ENCODE measurements at regions not wholly inside any gene's neighbourhood (a gene's known extent, or its start where the extent isn't known, plus 50 kb on each side); places are given as distances from the start of the nearest gene placed in this dataset.

DNA sequence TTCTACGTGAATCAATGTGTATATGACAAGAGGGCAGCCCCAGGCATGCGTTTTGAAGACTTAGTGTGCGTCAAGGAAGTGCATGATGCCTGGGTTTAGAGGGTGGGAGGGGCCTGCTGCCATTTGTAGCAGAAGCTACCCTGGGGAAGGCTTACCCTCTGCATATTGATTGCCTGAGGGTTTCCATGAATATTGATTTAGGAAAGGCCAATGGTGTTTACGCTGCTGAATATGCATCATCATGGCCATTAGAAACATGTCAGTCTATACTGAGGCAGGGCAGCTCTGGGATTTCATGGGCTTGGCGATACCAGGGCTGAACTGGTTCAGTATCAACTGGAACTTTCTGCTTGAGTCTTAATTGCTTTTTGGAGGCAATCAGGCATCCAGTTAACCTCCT, 259.3 kb downstream of the DCDC2C start:
- TF ChIP-seq, protein P1, sequence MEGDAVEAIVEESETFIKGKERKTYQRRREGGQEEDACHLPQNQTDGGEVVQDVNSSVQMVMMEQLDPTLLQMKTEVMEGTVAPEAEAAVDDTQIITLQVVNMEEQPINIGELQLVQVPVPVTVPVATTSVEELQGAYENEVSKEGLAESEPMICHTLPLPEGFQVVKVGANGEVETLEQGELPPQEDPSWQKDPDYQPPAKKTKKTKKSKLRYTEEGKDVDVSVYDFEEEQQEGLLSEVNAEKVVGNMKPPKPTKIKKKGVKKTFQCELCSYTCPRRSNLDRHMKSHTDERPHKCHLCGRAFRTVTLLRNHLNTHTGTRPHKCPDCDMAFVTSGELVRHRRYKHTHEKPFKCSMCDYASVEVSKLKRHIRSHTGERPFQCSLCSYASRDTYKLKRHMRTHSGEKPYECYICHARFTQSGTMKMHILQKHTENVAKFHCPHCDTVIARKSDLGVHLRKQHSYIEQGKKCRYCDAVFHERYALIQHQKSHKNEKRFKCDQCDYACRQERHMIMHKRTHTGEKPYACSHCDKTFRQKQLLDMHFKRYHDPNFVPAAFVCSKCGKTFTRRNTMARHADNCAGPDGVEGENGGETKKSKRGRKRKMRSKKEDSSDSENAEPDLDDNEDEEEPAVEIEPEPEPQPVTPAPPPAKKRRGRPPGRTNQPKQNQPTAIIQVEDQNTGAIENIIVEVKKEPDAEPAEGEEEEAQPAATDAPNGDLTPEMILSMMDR (IDR thresholded peaks at IDR 0.05 in 2 of 3, conservative IDR thresholded peaks at IDR 0.05 in 1 of 3; ENCODE audit: borderline replicate concordance in 1 of 3, insufficient read depth in 1 of 3, low read depth in 2 of 3, low read length in 2 of 3), result no peak
- no peak for TF ChIP-seq CBX3 (IDR thresholded peaks at IDR 0.05; ENCODE audit: low read depth)
- no peak for TF ChIP-seq ELF1 (IDR thresholded peaks at IDR 0.05; ENCODE audit: borderline replicate concordance, low read depth)
- TF ChIP-seq, protein P2, sequence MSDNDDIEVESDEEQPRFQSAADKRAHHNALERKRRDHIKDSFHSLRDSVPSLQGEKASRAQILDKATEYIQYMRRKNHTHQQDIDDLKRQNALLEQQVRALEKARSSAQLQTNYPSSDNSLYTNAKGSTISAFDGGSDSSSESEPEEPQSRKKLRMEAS (IDR thresholded peaks at IDR 0.05), result no peak
- TF ChIP-seq TCF7L2 (IDR thresholded peaks at IDR 0.05; ENCODE audit: borderline replicate concordance, extremely low read depth, insufficient read depth, insufficient read length), result no peak
- TF ChIP-seq, protein P3, sequence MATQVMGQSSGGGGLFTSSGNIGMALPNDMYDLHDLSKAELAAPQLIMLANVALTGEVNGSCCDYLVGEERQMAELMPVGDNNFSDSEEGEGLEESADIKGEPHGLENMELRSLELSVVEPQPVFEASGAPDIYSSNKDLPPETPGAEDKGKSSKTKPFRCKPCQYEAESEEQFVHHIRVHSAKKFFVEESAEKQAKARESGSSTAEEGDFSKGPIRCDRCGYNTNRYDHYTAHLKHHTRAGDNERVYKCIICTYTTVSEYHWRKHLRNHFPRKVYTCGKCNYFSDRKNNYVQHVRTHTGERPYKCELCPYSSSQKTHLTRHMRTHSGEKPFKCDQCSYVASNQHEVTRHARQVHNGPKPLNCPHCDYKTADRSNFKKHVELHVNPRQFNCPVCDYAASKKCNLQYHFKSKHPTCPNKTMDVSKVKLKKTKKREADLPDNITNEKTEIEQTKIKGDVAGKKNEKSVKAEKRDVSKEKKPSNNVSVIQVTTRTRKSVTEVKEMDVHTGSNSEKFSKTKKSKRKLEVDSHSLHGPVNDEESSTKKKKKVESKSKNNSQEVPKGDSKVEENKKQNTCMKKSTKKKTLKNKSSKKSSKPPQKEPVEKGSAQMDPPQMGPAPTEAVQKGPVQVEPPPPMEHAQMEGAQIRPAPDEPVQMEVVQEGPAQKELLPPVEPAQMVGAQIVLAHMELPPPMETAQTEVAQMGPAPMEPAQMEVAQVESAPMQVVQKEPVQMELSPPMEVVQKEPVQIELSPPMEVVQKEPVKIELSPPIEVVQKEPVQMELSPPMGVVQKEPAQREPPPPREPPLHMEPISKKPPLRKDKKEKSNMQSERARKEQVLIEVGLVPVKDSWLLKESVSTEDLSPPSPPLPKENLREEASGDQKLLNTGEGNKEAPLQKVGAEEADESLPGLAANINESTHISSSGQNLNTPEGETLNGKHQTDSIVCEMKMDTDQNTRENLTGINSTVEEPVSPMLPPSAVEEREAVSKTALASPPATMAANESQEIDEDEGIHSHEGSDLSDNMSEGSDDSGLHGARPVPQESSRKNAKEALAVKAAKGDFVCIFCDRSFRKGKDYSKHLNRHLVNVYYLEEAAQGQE (IDR thresholded peaks at IDR 0.05; ENCODE audit: low read depth), result no peak
- TF ChIP-seq JUND (IDR thresholded peaks at IDR 0.05), result no peak
